ENCODE measurements at regions not wholly inside any gene's neighbourhood (a gene's known extent, or its start where the extent isn't known, plus 50 kb on each side); places are given as distances from the start of the nearest gene placed in this dataset.
"Not testable (repeated sequence)": the region's sequence is repeated elsewhere in the genome, so short reads cannot be mapped to it uniquely, and the experiment has no call there.

DNA sequence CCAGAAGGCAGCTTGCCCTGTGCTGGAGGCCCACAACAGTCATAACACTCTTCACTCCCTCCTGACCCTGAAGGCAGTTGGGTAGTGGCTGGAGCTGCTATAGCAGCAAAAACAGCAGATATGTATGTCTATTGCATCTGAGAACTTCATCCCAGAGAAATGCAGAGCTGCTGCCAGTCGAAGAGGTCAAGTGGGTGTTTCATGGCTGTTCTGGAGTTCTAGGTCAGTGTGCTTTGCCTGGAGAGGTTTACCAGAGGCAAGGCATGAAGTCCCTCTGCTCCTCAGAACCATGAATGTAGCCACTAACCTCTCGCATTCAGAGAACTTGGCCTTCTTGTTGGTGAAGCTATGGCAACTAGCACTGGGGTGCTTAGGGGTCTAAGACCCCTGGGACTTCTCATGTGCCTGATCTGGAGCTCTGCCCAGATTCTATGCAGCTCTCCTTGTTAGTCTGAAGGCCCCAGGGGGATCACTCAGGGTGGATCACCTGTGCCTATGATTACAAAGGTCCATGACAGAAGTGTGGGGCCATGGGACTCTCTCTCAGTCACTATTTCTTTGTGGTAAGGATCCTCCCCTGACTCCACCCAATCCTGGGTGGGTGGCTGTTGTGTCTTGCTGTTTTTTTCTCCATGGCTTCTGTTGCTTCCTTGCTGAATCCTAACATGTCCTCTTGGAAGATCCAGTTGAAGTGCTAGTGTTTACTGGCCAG lies 637.7 kb upstream of the TPTE start:
- H3K4me1 ChIP-seq (ENCODE audit: control insufficient read depth in 1 of 2, insufficient read depth in 2 of 2, low read length in 2 of 2); RAD21 ChIA-PET (ENCODE audit: low non-redundant PET in 1 of 2, low total read pairs in 2 of 2, uncharacterized antibody in 2 of 2, unreplicated experiment in 2 of 2); POLR2A ChIA-PET; H3K79me2 ChIP-seq (ENCODE audit: insufficient read depth, low read length); H3K27me3 ChIP-seq (ENCODE audit: insufficient read depth, low read length); DNase-seq (ENCODE audit: low read depth, low spot score); H3K36me3 ChIP-seq (ENCODE audit: control insufficient read depth in 1 of 2, insufficient read depth in 2 of 2, low read length in 2 of 2); H2AFZ ChIP-seq (ENCODE audit: low read depth, low read length, poor library complexity, severe bottlenecking); BruUV-seq (replicated peaks); ATAC-seq; H3K27ac ChIP-seq (ENCODE audit: low read depth, low read length); CTCF ChIA-PET; H3K4me3 ChIP-seq (replicated peaks in 1 of 2; ENCODE audit: low read depth in 1 of 2, low read length in 2 of 2); H3K9me2 ChIP-seq (ENCODE audit: insufficient read depth); H4K20me1 ChIP-seq (ENCODE audit: insufficient read depth); intact Hi-C loops (cut with micrococcal nuclease); H3K4me2 ChIP-seq (ENCODE audit: low read length); H3K9ac ChIP-seq (ENCODE audit: low read length): not testable (repeated sequence)
- peaks cover 10 to 11% of the 10 kb centered on the region in 2 experiments; a peak in 2 of 4 replicates for H3K9me3 ChIP-seq (ENCODE audit: control insufficient read depth in 1 of 2, insufficient read depth in 1 of 2, low read depth in 1 of 2, low read length in 2 of 2)

DNA sequence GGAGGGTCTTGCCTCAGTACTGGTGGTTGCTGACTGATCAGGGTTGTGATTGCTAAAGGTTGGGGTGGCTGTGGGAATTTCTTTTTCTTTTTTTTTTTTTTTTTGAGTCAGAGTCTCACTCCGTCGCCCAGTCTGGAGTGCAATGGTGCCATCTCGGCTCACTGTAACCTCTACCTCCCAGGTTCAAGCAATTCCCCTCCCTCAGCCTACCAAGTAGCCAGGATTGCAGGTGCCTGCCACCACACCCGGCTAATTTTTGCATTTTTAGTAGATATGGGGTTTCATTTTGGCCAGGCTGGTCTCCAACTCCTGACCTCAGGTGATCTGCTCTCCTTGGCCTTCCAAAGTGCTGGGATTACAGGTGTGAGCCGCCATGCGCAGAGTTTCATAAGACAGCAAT lies 632.9 kb upstream of the TPTE start:
- H3K36me3 ChIP-seq (ENCODE audit: control insufficient read depth in 1 of 2, insufficient read depth in 2 of 2, low read length in 2 of 2); H3K4me3 ChIP-seq (replicated peaks in 1 of 2; ENCODE audit: low read depth in 1 of 2, low read length in 2 of 2); H2AFZ ChIP-seq (ENCODE audit: low read depth, low read length, poor library complexity, severe bottlenecking); H3K27ac ChIP-seq (ENCODE audit: low read depth, low read length); H3K27me3 ChIP-seq (ENCODE audit: insufficient read depth, low read length); ATAC-seq; RAD21 ChIA-PET (ENCODE audit: low non-redundant PET in 1 of 2, low total read pairs in 2 of 2, uncharacterized antibody in 2 of 2, unreplicated experiment in 2 of 2); H3K79me2 ChIP-seq (ENCODE audit: insufficient read depth, low read length); BruUV-seq (replicated peaks); H3K4me1 ChIP-seq (ENCODE audit: control insufficient read depth in 1 of 2, insufficient read depth in 2 of 2, low read length in 2 of 2); DNase-seq (ENCODE audit: low read depth, low spot score); H3K9me2 ChIP-seq (ENCODE audit: insufficient read depth); H3K4me2 ChIP-seq (ENCODE audit: low read length); H4K20me1 ChIP-seq (ENCODE audit: insufficient read depth); POLR2A ChIA-PET; H3K9ac ChIP-seq (ENCODE audit: low read length); intact Hi-C loops (cut with micrococcal nuclease); CTCF ChIA-PET: not testable (repeated sequence)
- peaks cover 13% of the 10 kb centered on the region in 2 experiments; a peak in 2 of 4 replicates for H3K9me3 ChIP-seq (ENCODE audit: control insufficient read depth in 1 of 2, insufficient read depth in 1 of 2, low read depth in 1 of 2, low read length in 2 of 2)

GRCh38 chr21:9903579-9903978 lies 617.8 kb upstream of the TPTE start:
- POLR2A ChIA-PET; BruUV-seq (replicated peaks); H3K36me3 ChIP-seq (ENCODE audit: control insufficient read depth in 1 of 2, insufficient read depth in 2 of 2, low read length in 2 of 2); CTCF ChIA-PET; H3K27ac ChIP-seq (ENCODE audit: low read depth, low read length); RAD21 ChIA-PET (ENCODE audit: low non-redundant PET in 1 of 2, low total read pairs in 2 of 2, uncharacterized antibody in 2 of 2, unreplicated experiment in 2 of 2); H3K4me1 ChIP-seq (ENCODE audit: control insufficient read depth in 1 of 2, insufficient read depth in 2 of 2, low read length in 2 of 2); ATAC-seq; intact Hi-C loops (cut with micrococcal nuclease); DNase-seq (ENCODE audit: low read depth, low spot score); H3K27me3 ChIP-seq (ENCODE audit: insufficient read depth, low read length); H3K4me3 ChIP-seq (replicated peaks in 1 of 2; ENCODE audit: low read depth in 1 of 2, low read length in 2 of 2); H3K79me2 ChIP-seq (ENCODE audit: insufficient read depth, low read length); H3K4me2 ChIP-seq (ENCODE audit: low read length); H3K9ac ChIP-seq (ENCODE audit: low read length); H2AFZ ChIP-seq (ENCODE audit: low read depth, low read length, poor library complexity, severe bottlenecking); H4K20me1 ChIP-seq (ENCODE audit: insufficient read depth); H3K9me2 ChIP-seq (ENCODE audit: insufficient read depth): not testable (repeated sequence)
- peaks cover 15 to 19% of the 10 kb centered on the region in 2 experiments; a peak in 3 of 4 replicates for H3K9me3 ChIP-seq (ENCODE audit: control insufficient read depth in 1 of 2, insufficient read depth in 1 of 2, low read depth in 1 of 2, low read length in 2 of 2)

DNA sequence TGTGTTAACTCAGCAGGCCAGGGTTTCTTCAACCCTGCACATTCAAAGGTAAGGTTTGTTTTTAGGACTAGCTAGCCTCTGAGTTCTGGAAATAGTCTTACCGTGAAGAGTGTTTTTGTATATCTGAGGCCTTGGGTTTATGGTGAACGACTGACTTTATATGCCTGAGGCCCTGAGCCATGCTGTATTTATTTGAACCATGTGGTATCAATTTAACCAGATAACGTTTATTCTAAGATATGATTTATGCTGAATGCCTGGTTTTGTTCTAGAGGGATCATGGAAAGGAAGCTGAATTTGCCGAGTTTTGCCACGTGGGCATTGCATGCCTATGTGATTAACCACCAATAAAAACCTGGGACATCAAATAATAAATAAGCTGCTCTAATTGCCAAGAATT lies 607.2 kb upstream of the TPTE start:
- H3K9me3 ChIP-seq (ENCODE audit: control insufficient read depth in 1 of 2, insufficient read depth in 1 of 2, low read depth in 1 of 2, low read length in 2 of 2); BruUV-seq (replicated peaks); CTCF ChIA-PET; intact Hi-C loops (cut with micrococcal nuclease); H3K27ac ChIP-seq (ENCODE audit: low read depth, low read length); H3K4me3 ChIP-seq (replicated peaks in 1 of 2; ENCODE audit: low read depth in 1 of 2, low read length in 2 of 2); H3K79me2 ChIP-seq (ENCODE audit: insufficient read depth, low read length); ATAC-seq; H3K9me2 ChIP-seq (ENCODE audit: insufficient read depth); H3K27me3 ChIP-seq (ENCODE audit: insufficient read depth, low read length); H2AFZ ChIP-seq (ENCODE audit: low read depth, low read length, poor library complexity, severe bottlenecking); DNase-seq (ENCODE audit: low read depth, low spot score); POLR2A ChIA-PET; H3K36me3 ChIP-seq (ENCODE audit: control insufficient read depth in 1 of 2, insufficient read depth in 2 of 2, low read length in 2 of 2); H4K20me1 ChIP-seq (ENCODE audit: insufficient read depth); RAD21 ChIA-PET (ENCODE audit: low non-redundant PET in 1 of 2, low total read pairs in 2 of 2, uncharacterized antibody in 2 of 2, unreplicated experiment in 2 of 2); H3K4me2 ChIP-seq (ENCODE audit: low read length); H3K4me1 ChIP-seq (ENCODE audit: control insufficient read depth in 1 of 2, insufficient read depth in 2 of 2, low read length in 2 of 2); H3K9ac ChIP-seq (ENCODE audit: low read length): not testable (repeated sequence)

All from HCT116 (cell line).